Ascending aorta (tissue), 2 donors: ENCODE measurements at regions not wholly inside any gene's neighbourhood (a gene's known extent, or its start where the extent isn't known, plus 50 kb on each side); places are given as distances from the start of the nearest gene placed in this dataset.
A peak's percentile ranks its signal among the peaks of the same experiment; 100 is the strongest.

Experiments used
- DNase-seq, 2 donors: peaks; one replicate each; pipeline ENCODE4 v3.0.0-alpha.2; 2019; ENCODE audit warnings: low spot score in 2 of 2
- H3K27ac ChIP-seq, 2 donors: fragments of 200-600 bp; sonication (generic); one replicate each; pipeline ENCODE4 v1.5.1; 2016 to 2017; ENCODE audit warnings: mild to moderate bottlenecking in 1 of 2
- H3K27me3 ChIP-seq: fragments of 200-600 bp; sonication (generic); one replicate; pipeline ENCODE4 v1.5.1; 2017
- H3K36me3 ChIP-seq, 2 donors: fragments of 200-600 bp; sonication (generic); one replicate each; pipeline ENCODE4 v1.5.1; 2016
- H3K4me1 ChIP-seq, 2 donors: fragments of 200-600 bp; sonication (generic); one replicate each; pipeline ENCODE4 v1.5.1; 2016 to 2017; ENCODE audit warnings: mild to moderate bottlenecking in 1 of 2
- H3K4me3 ChIP-seq, 2 donors: fragments of 200-600 bp; sonication (generic); one replicate each; pipeline ENCODE4 v1.5.1; 2016 to 2017; ENCODE audit warnings: mild to moderate bottlenecking in 1 of 2
- H3K9me3 ChIP-seq, 2 donors: fragments of 200-600 bp; sonication (generic); one replicate each; pipeline ENCODE4 v1.5.1; 2016
- CTCF ChIP-seq, 3 experiments: fragments of 200-600 bp in 2 of 3; fragments of 450-650 bp in 1 of 3; sonication (generic) in 2 of 3; IDR thresholded peaks; one replicate each; pipeline ENCODE4 v1.5.1; 2016 to 2019; ENCODE audit warnings: antibody characterized with exemption in 3 of 3, mild to moderate bottlenecking in 1 of 3, moderate library complexity in 1 of 3
- intact Hi-C: fragments of 100-400 bp; cut with DNase I; formaldehyde crosslinking; loops from one replicate; pipeline ENCODE4 v1.15.1; 2023

DNA sequence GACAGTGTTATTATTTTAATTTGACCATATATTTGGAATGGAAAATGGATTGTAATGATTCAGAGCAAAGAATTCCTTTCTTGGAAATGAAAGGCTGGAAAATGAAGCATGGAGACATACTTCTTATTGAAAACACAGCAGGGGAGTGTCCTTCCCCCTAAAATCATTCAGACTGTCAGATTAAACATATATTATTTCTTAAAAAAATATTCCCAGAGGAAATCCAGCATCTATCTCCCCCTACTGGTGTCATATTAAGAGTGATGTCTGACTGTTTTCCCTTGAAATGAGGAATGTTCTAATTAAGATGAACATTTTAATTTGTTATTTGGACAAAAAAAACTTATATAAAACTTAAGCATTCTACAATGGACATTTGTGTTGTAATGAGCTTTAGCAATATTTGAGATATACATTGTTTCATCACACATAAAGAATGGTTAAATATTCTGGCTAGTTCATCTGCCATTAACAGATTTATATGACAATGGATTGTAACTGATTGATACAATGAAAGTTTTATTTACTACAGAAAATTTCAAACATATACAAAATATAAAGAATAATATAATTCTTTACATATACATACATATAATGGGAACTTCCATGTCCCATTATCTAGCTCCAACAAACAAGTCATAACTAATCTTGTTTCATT is 264.6 kb downstream of the SPRY1 start:
- no peak for DNase-seq
- Histone ChIP-seq H3K4me3 (no peak overlapping the region), H3K36me3 (no peaks in the 10 kb centered on the region), H3K27me3 (no peaks in the 10 kb centered on the region), H3K9me3 (no peaks in the 10 kb centered on the region), H3K4me1 (no peaks in the 10 kb centered on the region), H3K27ac (no peak overlapping the region)
- TF ChIP-seq CTCF (IDR thresholded peaks at IDR 0.05): peak; percentile 28 to 50 (median 42)
- intact Hi-C loops: loop anchor here (10.0 kb wide), 1 partner anchor 556 kb away; no protein-coding TSS in a partner anchor

DNA sequence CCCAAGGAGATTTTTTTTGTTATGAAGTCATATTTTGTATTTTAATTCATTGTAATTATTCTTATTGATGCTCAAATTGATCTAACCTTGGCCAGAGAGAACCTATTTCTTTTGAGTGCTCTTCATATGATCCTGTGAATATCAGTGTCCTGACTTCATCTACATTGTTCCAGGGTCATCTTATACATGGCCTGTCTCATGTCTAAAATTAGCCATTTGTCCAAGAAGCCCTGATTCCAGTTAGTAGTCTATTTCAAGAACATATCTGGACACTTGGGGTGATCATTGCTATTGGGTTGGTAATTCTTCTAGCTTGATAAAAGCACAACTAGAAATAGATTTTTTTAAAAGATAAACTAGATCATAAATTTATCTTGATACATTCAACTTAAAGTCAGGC is 266.2 kb downstream of the SPRY1 start:
- intact Hi-C loops: loop anchor here (10.0 kb wide), 1 partner anchor 558 kb away; no protein-coding TSS in a partner anchor
- no peak overlapping the region for H3K4me3 ChIP-seq
- TF ChIP-seq CTCF (IDR thresholded peaks at IDR 0.05): no peak
- H3K36me3 ChIP-seq: no peaks in the 10 kb centered on the region
- H3K4me1 ChIP-seq: no peaks in the 10 kb centered on the region
- no peaks in the 10 kb centered on the region for H3K9me3 ChIP-seq
- no peak overlapping the region for H3K27ac ChIP-seq
- no peaks in the 10 kb centered on the region for H3K27me3 ChIP-seq
- DNase-seq: no peak

- Histone ChIP-seq H3K27me3 (no peaks in the 10 kb centered on the region), H3K4me3 (no peak overlapping the region), H3K9me3 (no peaks in the 10 kb centered on the region), H3K27ac (no peak overlapping the region), H3K4me1 (no peaks in the 10 kb centered on the region), H3K36me3 (no peaks in the 10 kb centered on the region)
- no peak for TF ChIP-seq CTCF (IDR thresholded peaks at IDR 0.05)
- intact Hi-C loops: loop anchor here (10.0 kb wide), 1 partner anchor 562 kb away; no protein-coding TSS in a partner anchor
- DNase-seq: no peak
These were observed 269.9 kb downstream of the SPRY1 start for GRCh38 chr4:123666486-123666885.

GRCh38 chr4:123667496-123667895 is 270.9 kb downstream of the SPRY1 start:
- H3K9me3 ChIP-seq: no peaks in the 10 kb centered on the region
- no peak for TF ChIP-seq CTCF (IDR thresholded peaks at IDR 0.05)
- H3K4me1 ChIP-seq: no peaks in the 10 kb centered on the region
- DNase-seq: no peak
- H3K27me3 ChIP-seq: no peaks in the 10 kb centered on the region
- intact Hi-C loops: loop anchor here (10.0 kb wide), 1 partner anchor 563 kb away; no protein-coding TSS in a partner anchor
- no peak overlapping the region for H3K4me3 ChIP-seq
- no peaks in the 10 kb centered on the region for H3K36me3 ChIP-seq
- H3K27ac ChIP-seq: no peak overlapping the region

DNA sequence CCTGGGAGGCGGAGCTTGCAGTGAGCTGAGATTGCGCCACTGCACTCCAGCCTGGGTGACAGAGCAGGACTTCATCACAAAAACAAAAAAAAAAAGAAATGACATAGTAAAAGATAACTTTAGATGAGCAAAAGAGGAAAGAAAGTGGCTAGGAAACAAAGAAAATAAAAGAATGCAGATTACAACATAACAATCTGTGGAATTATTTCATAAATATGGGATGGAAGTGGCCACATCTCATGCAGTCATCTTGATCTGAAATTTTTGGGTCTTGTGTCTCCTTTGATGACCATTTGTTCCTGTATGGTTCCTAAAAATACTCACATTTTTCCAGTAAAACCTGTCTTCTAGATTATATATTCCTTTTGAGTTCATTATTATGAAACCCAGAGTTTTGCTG is 271.4 kb downstream of the SPRY1 start:
- H3K27ac ChIP-seq: no peak overlapping the region
- H3K36me3 ChIP-seq: no peaks in the 10 kb centered on the region
- no peaks in the 10 kb centered on the region for H3K27me3 ChIP-seq
- H3K4me1 ChIP-seq: no peaks in the 10 kb centered on the region
- intact Hi-C loops: loop anchor here (10.0 kb wide), 1 partner anchor 563 kb away; no protein-coding TSS in a partner anchor
- no peaks in the 10 kb centered on the region for H3K9me3 ChIP-seq
- DNase-seq: no peak
- TF ChIP-seq CTCF (IDR thresholded peaks at IDR 0.05): no peak
- no peak overlapping the region for H3K4me3 ChIP-seq
